Skeletal muscle satellite cell (primary cell): ENCODE measurements at regions not wholly inside any gene's neighbourhood (a gene's known extent, or its start where the extent isn't known, plus 50 kb on each side); places are given as distances from the start of the nearest gene placed in this dataset.

ENCODE experiments used
- H3K27me3 ChIP-seq: 2 replicates; pipeline ENCODE4 v1.7.0; 2013; ENCODE audit warnings: low read length; ENCODE audit not compliant: control insufficient read depth, insufficient read depth
- H3K36me3 ChIP-seq: 2 replicates; pipeline ENCODE4 v1.7.0; 2013; ENCODE audit warnings: mild to moderate bottlenecking, control low read depth, low read length; ENCODE audit not compliant: insufficient read depth
- H3K4me1 ChIP-seq: 2 replicates; pipeline ENCODE4 v1.7.0; 2013; ENCODE audit warnings: low read length; ENCODE audit not compliant: control insufficient read depth, insufficient read depth
- H3K4me2 ChIP-seq: 2 replicates; pipeline ENCODE4 v1.7.0; 2013; ENCODE audit warnings: mild to moderate bottlenecking, low read length
- H3K4me3 ChIP-seq: 2 replicates; pipeline ENCODE4 v1.7.0; 2013; ENCODE audit warnings: low read length
- H3K9ac ChIP-seq: 2 replicates; pipeline ENCODE4 v1.7.0; 2013; ENCODE audit warnings: mild to moderate bottlenecking, low read depth, low read length, moderate library complexity
- H3K9me3 ChIP-seq: replicated peaks from 2 replicates; pipeline ENCODE4 v1.7.0; 2013; ENCODE audit warnings: mild to moderate bottlenecking, control low read depth, low read length

- H3K4me3 ChIP-seq = no peak overlapping the region
- H3K9ac ChIP-seq = no peak overlapping the region
- H3K36me3 ChIP-seq = no peaks in the 10 kb centered on the region
- H3K27me3 ChIP-seq = peaks cover 12% of the 10 kb centered on the region
- no peaks in the 10 kb centered on the region for H3K9me3 ChIP-seq
- H3K4me1 ChIP-seq = no peaks in the 10 kb centered on the region
- H3K4me2 ChIP-seq = no peak overlapping the region
Measured at GRCh38 chr1:29524285-29525065, 288.2 kb downstream of the PTPRU start.

DNA sequence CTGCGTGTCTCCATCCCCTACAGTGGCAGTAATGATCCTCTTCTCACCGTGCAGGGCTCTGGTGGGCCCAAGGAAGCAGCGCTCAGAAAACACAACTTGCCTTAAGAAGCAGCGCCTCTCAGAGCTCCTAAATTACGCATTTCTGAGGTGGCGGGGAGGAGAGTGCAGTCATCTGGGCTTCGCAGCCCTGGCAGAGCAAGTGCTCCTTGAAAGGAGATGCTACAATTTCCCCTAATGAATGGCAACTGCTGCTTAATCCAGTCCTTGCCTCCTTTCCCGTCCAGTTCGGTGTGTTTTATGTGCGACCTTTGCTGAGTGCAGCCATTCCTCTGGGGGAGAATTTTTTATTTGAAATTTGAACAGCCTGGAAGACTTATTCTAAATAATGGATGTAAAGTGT is 287.3 kb downstream of the PTPRU start:
- Histone ChIP-seq H3K9ac (no peak overlapping the region), H3K4me2 (no peak overlapping the region), H3K9me3 (no peaks in the 10 kb centered on the region), H3K4me1 (no peaks in the 10 kb centered on the region), H3K27me3 (peaks cover 12% of the 10 kb centered on the region), H3K4me3 (no peak overlapping the region), H3K36me3 (no peaks in the 10 kb centered on the region)

DNA sequence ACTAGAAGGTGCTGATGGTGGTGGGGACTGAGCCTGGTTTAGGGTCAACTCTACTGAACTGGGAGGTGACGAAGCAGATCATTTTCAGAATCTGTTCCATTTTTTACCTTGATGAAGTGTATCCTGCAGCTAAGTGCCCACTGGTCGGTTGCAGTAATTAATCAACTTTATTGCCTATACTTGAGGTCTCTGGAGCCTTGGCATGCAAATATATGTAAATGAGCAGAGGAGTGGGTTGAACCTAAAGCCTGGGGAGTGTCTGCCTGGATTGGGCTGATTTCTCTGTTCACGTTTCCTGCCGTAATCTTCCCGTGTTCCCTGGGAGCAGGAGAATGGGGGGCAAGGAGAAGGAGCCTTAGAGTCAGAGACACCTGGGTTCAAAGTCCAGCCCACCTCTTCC is 286.8 kb downstream of the PTPRU start:
- H3K4me3 ChIP-seq = no peak overlapping the region
- no peaks in the 10 kb centered on the region for H3K4me1 ChIP-seq
- H3K4me2 ChIP-seq = no peak overlapping the region

DNA sequence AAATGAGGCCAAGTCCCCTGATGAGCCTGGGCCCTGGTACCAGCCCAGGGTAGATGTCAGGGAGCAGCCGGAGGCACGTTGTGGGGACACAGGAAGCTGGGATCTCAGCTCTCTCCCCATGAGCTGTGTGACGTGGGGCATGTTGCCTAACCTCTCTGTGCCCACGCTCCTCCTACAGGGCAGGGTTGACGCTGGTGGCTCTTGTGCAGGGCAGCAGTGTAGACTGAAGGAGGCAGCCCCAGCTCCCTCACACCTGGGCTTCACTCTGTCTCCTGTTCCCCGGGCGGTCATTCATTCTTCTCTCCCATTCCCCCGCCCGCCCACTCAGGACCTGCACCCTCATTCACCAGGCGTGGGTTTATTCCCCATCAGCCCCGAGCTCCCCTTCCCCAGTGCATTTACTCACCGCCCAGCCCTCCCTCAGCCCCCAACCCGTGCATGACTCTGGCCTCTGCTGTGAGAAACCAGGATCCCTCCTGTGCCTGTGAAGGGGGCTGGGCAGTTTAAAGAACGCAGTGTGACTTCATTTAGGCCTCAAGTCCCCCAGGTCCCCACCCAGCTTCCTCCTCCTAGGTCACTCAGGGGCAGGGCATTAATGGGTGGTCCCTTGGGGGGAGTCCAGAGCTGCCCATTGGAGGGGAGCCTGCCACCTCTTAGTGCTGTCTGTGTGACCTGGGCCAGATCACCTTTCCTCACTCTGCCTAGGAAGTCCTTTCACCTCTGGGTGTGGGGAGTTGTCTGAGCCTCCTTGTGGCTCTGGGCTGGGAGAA is 285.7 kb downstream of the PTPRU start:
- H3K9me3 ChIP-seq = no peaks in the 10 kb centered on the region
- no peaks in the 10 kb centered on the region for H3K4me1 ChIP-seq
- H3K9ac ChIP-seq = no peak overlapping the region
- H3K4me2 ChIP-seq = no peak overlapping the region
- no peaks in the 10 kb centered on the region for H3K36me3 ChIP-seq
- H3K27me3 ChIP-seq = peaks cover 6% of the 10 kb centered on the region
- H3K4me3 ChIP-seq = no peak overlapping the region

More for the DNA sequence above, 286.8 kb downstream of the PTPRU start:
- Histone ChIP-seq H3K9ac (no peak overlapping the region), H3K27me3 (peaks cover 12% of the 10 kb centered on the region), H3K9me3 (no peaks in the 10 kb centered on the region), H3K36me3 (no peaks in the 10 kb centered on the region)

GRCh38 chr1:29521438-29521715 is 285.1 kb downstream of the PTPRU start:
- H3K4me1 ChIP-seq = no peaks in the 10 kb centered on the region
- no peaks in the 10 kb centered on the region for H3K36me3 ChIP-seq
- H3K9ac ChIP-seq = no peak overlapping the region
- H3K4me2 ChIP-seq = no peak overlapping the region
- H3K27me3 ChIP-seq = peaks cover 6% of the 10 kb centered on the region
- H3K4me3 ChIP-seq = no peak overlapping the region
- no peaks in the 10 kb centered on the region for H3K9me3 ChIP-seq

- H3K4me3 ChIP-seq = no peak overlapping the region
- no peaks in the 10 kb centered on the region for H3K36me3 ChIP-seq
- H3K9ac ChIP-seq = no peak overlapping the region
- H3K4me2 ChIP-seq = no peak overlapping the region
- H3K27me3 ChIP-seq = peaks cover 6% of the 10 kb centered on the region
- H3K4me1 ChIP-seq = no peaks in the 10 kb centered on the region
- no peaks in the 10 kb centered on the region for H3K9me3 ChIP-seq
Measured at GRCh38 chr1:29520571-29521437, 284.5 kb downstream of the PTPRU start.

DNA sequence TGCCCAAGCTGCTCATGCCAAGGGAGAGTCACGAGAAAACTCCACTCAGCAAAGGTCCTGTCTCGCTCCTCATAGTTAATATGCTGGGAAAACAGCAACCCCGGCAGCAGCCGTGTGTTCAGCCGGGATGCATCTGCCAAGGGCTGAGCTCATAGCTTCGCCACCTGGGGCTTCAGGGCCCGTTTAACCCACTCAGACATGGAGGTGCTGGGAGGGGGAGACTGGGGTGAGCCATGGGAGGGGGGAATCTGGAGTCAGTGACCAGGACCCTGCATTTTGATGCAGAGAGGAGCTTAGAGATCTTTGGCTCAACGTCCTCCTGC is 283.4 kb downstream of the PTPRU start:
- no peak overlapping the region for H3K4me2 ChIP-seq
- no peak overlapping the region for H3K9ac ChIP-seq
- peaks cover 6% of the 10 kb centered on the region for H3K27me3 ChIP-seq
- H3K4me3 ChIP-seq = no peak overlapping the region
- no peaks in the 10 kb centered on the region for H3K4me1 ChIP-seq
- H3K36me3 ChIP-seq = no peaks in the 10 kb centered on the region
- no peaks in the 10 kb centered on the region for H3K9me3 ChIP-seq

GRCh38 chr1:29519108-29519787 is 282.9 kb downstream of the PTPRU start:
- H3K9me3 ChIP-seq = no peaks in the 10 kb centered on the region
- no peaks in the 10 kb centered on the region for H3K36me3 ChIP-seq
- H3K4me3 ChIP-seq = no peak overlapping the region
- H3K9ac ChIP-seq = no peak overlapping the region
- no peaks in the 10 kb centered on the region for H3K4me1 ChIP-seq
- peaks cover 6% of the 10 kb centered on the region for H3K27me3 ChIP-seq
- H3K4me2 ChIP-seq = no peak overlapping the region

DNA sequence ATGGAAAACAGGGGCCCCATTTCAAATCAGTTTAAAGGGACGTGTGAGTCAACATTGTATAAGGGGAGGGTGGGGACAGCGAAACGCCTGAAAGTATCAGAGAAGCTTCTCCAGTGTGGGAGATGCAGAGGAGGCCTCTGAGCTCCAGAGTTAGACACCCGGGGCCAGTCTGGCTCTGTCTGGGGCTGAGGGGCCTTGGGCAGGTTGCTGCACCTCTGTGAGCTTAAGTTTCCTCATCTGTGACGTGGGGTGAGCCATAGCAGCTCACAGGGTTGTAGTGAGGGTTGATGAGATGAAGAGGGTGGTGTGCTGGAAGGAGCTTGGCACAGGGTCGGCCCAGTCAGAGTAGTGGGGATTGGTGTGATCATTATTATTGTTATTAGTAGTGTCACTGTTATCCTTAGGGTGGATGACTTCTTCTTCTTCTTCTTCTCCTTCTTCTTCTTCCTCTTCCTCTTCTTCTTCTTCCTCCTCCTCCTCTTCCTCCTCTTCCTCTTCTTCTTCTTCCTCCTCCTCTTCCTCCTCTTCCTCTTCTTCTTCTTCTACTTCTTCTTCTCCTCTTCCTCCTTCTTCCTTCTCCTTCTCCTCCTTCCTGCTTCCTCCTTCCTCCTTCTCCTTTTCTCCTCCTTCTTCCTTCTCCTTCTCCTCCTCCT is 282.0 kb downstream of the PTPRU start:
- Histone ChIP-seq H3K4me1 (no peaks in the 10 kb centered on the region), H3K4me3 (no peak overlapping the region), H3K27me3 (peaks cover 6% of the 10 kb centered on the region), H3K36me3 (no peaks in the 10 kb centered on the region), H3K9ac (no peak overlapping the region), H3K4me2 (no peak overlapping the region), H3K9me3 (no peaks in the 10 kb centered on the region)

- Histone ChIP-seq H3K27me3 (peaks cover 6% of the 10 kb centered on the region), H3K9ac (no peak overlapping the region)
Measured at GRCh38 chr1:29517251-29518086, 281.1 kb downstream of the PTPRU start.

More at GRCh38 chr1:29517251-29518086, 281.1 kb downstream of the PTPRU start:
- H3K9me3 ChIP-seq = no peaks in the 10 kb centered on the region
- no peak overlapping the region for H3K4me2 ChIP-seq
- H3K4me3 ChIP-seq = no peak overlapping the region
- H3K4me1 ChIP-seq = no peaks in the 10 kb centered on the region
- H3K36me3 ChIP-seq = no peaks in the 10 kb centered on the region
